Mucosa of descending colon (tissue), 3 donors: ENCODE measurements at regions not wholly inside any gene's neighbourhood (a gene's known extent, or its start where the extent isn't known, plus 50 kb on each side); places are given as distances from the start of the nearest gene placed in this dataset.

Experiments
- ATAC-seq: fragments of 200-7000 bp; cut with Tn5 transposase; one replicate; pipeline ENCODE4 v1.9.1; 2020; ENCODE audit warnings: mild to moderate bottlenecking, moderate library complexity
- DNase-seq, 3 donors: peaks; one replicate each; pipeline ENCODE4 v3.0.0-alpha.2; 2020
- H3K36me3 ChIP-seq: fragments of 200-600 bp; one replicate; pipeline ENCODE4 v1.8.0; 2021; ENCODE audit warnings: low read depth, mild to moderate bottlenecking
- H3K4me1 ChIP-seq: fragments of 200-600 bp; one replicate; pipeline ENCODE4 v1.8.0; 2021; ENCODE audit warnings: low read depth, mild to moderate bottlenecking
- H3K4me3 ChIP-seq: fragments of 200-600 bp; one replicate; pipeline ENCODE4 v1.8.0; 2021; ENCODE audit warnings: mild to moderate bottlenecking
- H3K9me3 ChIP-seq: fragments of 200-600 bp; one replicate; pipeline ENCODE4 v1.8.0; 2021; ENCODE audit warnings: mild to moderate bottlenecking
- intact Hi-C, 2 donors: fragments of 100-400 bp; cut with DNase I in 1 of 2; cut with micrococcal nuclease in 1 of 2; formaldehyde crosslinking; loops; one replicate each; pipeline versions ENCODE4 v1.11.0 to v1.11.1; 2022; cut with DNase I, micrococcal nuclease
- TF ChIP-seq, protein P1 (sequence below): fragments of 200-600 bp; IDR thresholded peaks from one replicate; pipeline ENCODE4 v1.8.0; 2022; ENCODE audit warnings: antibody characterized with exemption, mild to moderate bottlenecking
- donor health status: DM: no; HTN: no; CAD: no; lungs with moderate emphysema.
- donor health status: DM: no; HTN: no; CAD: no.
- donor health status: DM: no; HTN: yes; CAD: no.

DNA sequence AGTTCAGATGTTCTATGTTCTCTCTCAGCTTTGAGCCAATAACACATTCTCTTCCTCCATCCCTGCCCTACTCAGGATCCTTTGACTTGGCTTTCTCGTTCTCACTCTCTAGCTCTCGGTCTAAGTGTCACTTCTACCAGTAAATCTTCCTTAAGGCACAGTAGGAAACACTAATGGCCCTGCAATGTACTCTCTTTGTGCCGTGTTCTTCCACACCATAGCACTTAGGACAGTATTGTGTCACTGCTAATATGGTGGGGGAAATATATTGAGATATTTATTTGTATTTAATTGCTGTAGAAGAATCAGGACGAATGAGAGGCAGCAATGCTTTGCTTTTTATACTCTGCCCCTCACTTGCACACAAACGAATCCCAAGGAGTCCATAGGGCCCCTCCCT, 493.1 kb downstream of the SHISA9 start:
- intact Hi-C loops = no loop called here
- no peaks in the 10 kb centered on the region for H3K4me1 ChIP-seq
- ATAC-seq (no peak), DNase-seq (no peak)
- no peaks in the 10 kb centered on the region for H3K36me3 ChIP-seq
- H3K9me3 ChIP-seq = peaks cover 5% of the 10 kb centered on the region
- no peak overlapping the region for H3K4me3 ChIP-seq
- TF ChIP-seq, protein P1, sequence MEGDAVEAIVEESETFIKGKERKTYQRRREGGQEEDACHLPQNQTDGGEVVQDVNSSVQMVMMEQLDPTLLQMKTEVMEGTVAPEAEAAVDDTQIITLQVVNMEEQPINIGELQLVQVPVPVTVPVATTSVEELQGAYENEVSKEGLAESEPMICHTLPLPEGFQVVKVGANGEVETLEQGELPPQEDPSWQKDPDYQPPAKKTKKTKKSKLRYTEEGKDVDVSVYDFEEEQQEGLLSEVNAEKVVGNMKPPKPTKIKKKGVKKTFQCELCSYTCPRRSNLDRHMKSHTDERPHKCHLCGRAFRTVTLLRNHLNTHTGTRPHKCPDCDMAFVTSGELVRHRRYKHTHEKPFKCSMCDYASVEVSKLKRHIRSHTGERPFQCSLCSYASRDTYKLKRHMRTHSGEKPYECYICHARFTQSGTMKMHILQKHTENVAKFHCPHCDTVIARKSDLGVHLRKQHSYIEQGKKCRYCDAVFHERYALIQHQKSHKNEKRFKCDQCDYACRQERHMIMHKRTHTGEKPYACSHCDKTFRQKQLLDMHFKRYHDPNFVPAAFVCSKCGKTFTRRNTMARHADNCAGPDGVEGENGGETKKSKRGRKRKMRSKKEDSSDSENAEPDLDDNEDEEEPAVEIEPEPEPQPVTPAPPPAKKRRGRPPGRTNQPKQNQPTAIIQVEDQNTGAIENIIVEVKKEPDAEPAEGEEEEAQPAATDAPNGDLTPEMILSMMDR = no peak

DNA sequence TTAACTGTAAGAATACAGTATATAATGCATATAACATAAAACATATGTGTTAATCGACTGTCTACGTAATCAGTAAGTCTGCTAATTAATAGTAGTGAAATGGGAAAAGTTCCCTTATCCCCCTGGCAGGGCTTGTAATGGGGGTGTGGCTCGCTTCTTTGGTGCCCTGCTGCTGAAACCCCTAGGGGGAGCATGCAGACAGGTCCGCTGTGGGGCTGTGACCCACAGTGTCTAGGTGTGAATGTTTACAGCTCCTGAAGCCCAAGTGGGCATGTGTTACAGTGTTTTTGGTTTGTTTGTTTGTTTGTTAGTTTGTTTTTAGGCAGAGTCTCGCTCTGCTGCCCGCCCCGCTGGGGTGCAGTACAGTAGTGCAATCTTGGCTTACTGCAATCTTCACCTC, 495.7 kb downstream of the SHISA9 start:
- Histone ChIP-seq H3K36me3 (no peaks in the 10 kb centered on the region), H3K9me3 (no peaks in the 10 kb centered on the region), H3K4me3 (no peak overlapping the region), H3K4me1 (no peaks in the 10 kb centered on the region)
- intact Hi-C loops = no loop called here
- ATAC-seq = no peak
- DNase-seq = no peak
- TF ChIP-seq, protein P1 = no peak

DNA sequence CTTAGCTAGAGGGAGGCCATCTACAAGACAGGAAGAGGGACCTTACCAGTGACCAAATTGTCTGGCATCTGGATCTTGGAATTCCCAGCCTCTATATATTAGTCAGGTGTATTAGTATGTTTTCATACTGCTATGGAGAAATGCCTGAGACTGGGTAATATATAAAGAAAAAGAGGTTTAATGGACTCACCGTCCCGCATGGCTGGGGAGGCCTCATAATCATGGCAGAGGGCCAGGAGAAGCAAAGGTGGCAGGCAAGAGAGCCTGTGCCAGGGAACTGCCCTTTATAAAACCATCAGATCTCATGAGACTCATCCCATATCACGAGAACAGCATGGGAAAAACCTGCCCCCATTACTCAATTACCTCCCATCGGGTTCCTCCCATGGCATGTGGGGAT, 500.2 kb downstream of the SHISA9 start:
- intact Hi-C loops = no loop called here
- Histone ChIP-seq H3K36me3 (no peaks in the 10 kb centered on the region), H3K4me1 (no peaks in the 10 kb centered on the region), H3K4me3 (no peak overlapping the region), H3K9me3 (peaks cover 4% of the 10 kb centered on the region)
- TF ChIP-seq, protein P1 = no peak
- ATAC-seq (no peak), DNase-seq (no peak)

DNA sequence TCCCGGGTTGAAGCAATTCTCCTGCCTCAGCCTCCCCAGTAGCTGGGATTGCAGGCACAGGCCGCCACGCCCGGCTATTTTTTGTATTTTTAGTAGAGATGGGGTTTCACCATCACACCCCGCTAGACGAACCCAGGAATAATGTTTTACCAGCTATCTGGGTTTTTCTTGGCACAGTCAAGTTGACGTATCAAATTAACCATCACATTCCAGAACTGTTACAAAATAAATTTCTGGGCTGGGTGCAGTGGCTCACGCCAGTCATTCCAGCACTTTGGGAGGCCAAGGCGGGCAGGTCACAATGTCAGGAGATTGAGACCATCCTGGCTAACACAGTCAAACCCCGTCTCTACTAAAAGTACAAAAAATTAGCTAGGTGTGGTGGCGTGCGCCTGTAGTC, 501.2 kb downstream of the SHISA9 start:
- ATAC-seq (no peak), DNase-seq (no peak)
- intact Hi-C loops = no loop called here
- TF ChIP-seq, protein P1 = no peak
- no peak overlapping the region for H3K4me3 ChIP-seq
- H3K9me3 ChIP-seq = peaks cover 4% of the 10 kb centered on the region
- H3K36me3 ChIP-seq = no peaks in the 10 kb centered on the region
- no peaks in the 10 kb centered on the region for H3K4me1 ChIP-seq

DNA sequence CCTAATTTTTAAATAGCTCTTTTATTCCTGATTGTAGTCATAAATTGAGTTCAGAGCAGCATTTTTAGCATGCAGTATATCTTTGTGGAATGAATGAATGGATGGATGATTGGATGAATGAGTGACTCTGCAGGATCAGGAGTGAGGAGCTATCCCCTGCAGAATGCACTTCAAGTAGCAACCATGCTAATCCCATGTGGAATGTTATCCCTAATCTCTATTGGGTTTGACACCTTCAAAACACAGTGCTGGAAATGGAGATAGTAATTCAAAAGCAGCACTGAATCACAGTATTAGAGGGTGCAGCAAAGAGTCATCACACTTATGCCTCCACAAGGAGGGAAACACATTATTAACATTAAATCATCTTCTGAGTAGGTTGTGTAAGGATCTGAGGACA, 501.9 kb downstream of the SHISA9 start:
- TF ChIP-seq, protein P1 = no peak
- ATAC-seq (no peak), DNase-seq (no peak)
- Histone ChIP-seq H3K4me3 (no peak overlapping the region), H3K4me1 (no peaks in the 10 kb centered on the region), H3K36me3 (no peaks in the 10 kb centered on the region), H3K9me3 (peaks cover 4% of the 10 kb centered on the region)
- intact Hi-C loops = no loop called here

DNA sequence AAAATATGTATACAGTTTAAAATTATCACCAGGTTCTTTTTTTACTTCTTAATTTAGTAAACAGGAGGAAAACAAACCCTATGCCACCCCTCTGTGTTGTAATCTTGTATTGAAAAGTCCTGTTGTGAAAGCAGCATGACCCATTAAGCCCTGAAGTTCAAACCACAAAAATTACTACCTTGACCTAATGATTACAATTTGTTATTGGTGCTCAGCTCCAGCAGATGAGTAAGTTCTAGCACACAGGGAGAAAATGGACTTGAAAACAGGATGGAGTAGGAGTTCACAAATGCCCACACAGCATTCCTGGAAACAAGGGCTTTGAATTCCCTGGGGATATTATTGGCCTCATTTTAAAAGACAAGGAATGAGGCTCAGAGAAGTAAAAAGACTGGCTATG, 505.8 kb upstream of the ERCC4 start:
- H3K9me3 ChIP-seq = peaks cover 15% of the 10 kb centered on the region
- no peaks in the 10 kb centered on the region for H3K4me1 ChIP-seq
- intact Hi-C loops = no loop called here
- H3K36me3 ChIP-seq = no peaks in the 10 kb centered on the region
- DNase-seq (no peak), ATAC-seq (no peak)
- H3K4me3 ChIP-seq = no peak overlapping the region
- TF ChIP-seq, protein P1 = no peak
